SK-N-MC (cell line): ENCODE measurements at regions not wholly inside any gene's neighbourhood (a gene's known extent, or its start where the extent isn't known, plus 50 kb on each side); places are given as distances from the start of the nearest gene placed in this dataset.

Source experiments
- DNase-seq: peaks from one replicate; pipeline ENCODE4 v3.0.0-alpha.2; 2011; ENCODE audit warnings: low read depth, low spot score
- H3K27ac ChIP-seq: fragments of 200-600 bp; sonication (generic); 2 replicates; pipeline ENCODE4 v1.5.1; 2016; ENCODE audit warnings: mixed run types
- H3K36me3 ChIP-seq: fragments of 200-600 bp; sonication (generic); 2 replicates; pipeline ENCODE4 v1.6.1; 2017; ENCODE audit warnings: antibody characterized with exemption, low read length, mixed read lengths; ENCODE audit not compliant: insufficient read depth
- H3K4me3 ChIP-seq: fragments of 200-600 bp; sonication (generic); 2 replicates; pipeline ENCODE4 v1.5.1; 2016
- H3K9ac ChIP-seq: fragments of 200-600 bp; sonication (generic); 2 replicates; pipeline ENCODE4 v1.8.0; 2017; ENCODE audit warnings: mixed run types, mixed read lengths; ENCODE audit not compliant: insufficient read length
- H3K9me3 ChIP-seq: fragments of 200-600 bp; sonication (generic); 2 replicates; pipeline ENCODE4 v1.6.1; 2017; ENCODE audit warnings: low read depth, mild to moderate bottlenecking, antibody characterized with exemption, low read length, moderate library complexity, mixed read lengths
- EZH2 ChIP-seq: fragments of 200-600 bp; sonication (generic); IDR thresholded peaks from one replicate; pipeline ENCODE4 v1.6.1; 2017; ENCODE audit warnings: antibody characterized with exemption
- FOXP2 ChIP-seq: optimal IDR thresholded peaks from 2 replicates; pipeline ENCODE3; 2011; ENCODE audit warnings: mild to moderate bottlenecking, moderate library complexity; ENCODE audit not compliant: insufficient read depth; ENCODE audit errors: extremely low read length, control extremely low read depth
- POLR2AphosphoS5 ChIP-seq: IDR thresholded peaks from 2 replicates; pipeline ENCODE4 v1.6.1; 2012; ENCODE audit warnings: mild to moderate bottlenecking, low read depth, low read length, borderline replicate concordance

- no peaks in the 10 kb centered on the region for H3K36me3 ChIP-seq
- H3K9ac ChIP-seq: no peak overlapping the region
- H3K4me3 ChIP-seq: no peak overlapping the region
- no peak overlapping the region for H3K27ac ChIP-seq
- no peaks in the 10 kb centered on the region for H3K9me3 ChIP-seq
- no peak for TF ChIP-seq EZH2
- no peak for DNase-seq
These were observed 416.3 kb upstream of the ZNF608 start for GRCh38 chr5:125162714-125163113.

- no peak for DNase-seq
- H3K27ac ChIP-seq: no peak overlapping the region
- H3K9me3 ChIP-seq: no peaks in the 10 kb centered on the region
- no peaks in the 10 kb centered on the region for H3K36me3 ChIP-seq
- H3K4me3 ChIP-seq: no peak overlapping the region
- TF ChIP-seq POLR2AphosphoS5 (no peak), FOXP2 (no peak), EZH2 (no peak)
- H3K9ac ChIP-seq: no peak overlapping the region
These were observed 423.0 kb upstream of the ZNF608 start for GRCh38 chr5:125169396-125169795.

DNA sequence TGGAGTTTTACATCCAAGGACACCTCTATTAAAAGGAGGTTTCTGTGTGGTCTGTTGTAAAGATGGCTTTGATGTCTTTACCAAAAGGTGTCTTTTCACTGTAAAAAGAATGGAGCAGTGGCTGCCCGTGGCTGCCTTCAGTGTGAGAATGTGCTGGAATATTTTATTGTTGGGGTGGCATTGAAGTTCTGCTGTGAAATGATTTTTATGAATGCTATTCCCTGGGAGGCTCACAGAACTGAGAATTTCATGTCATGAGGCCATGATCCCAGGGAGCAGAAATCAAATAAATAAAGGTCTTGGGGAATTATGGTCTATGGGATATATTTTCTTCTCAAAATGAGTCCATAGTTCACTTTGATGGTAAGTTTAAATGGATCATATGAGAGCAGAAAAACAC is 425.2 kb upstream of the ZNF608 start:
- TF ChIP-seq POLR2AphosphoS5: no peak
- TF ChIP-seq EZH2: no peak
- no peak for TF ChIP-seq FOXP2
- Histone ChIP-seq H3K9ac (no peak overlapping the region), H3K4me3 (no peak overlapping the region), H3K27ac (no peak overlapping the region), H3K36me3 (no peaks in the 10 kb centered on the region), H3K9me3 (no peaks in the 10 kb centered on the region)
- DNase-seq: no peak

DNA sequence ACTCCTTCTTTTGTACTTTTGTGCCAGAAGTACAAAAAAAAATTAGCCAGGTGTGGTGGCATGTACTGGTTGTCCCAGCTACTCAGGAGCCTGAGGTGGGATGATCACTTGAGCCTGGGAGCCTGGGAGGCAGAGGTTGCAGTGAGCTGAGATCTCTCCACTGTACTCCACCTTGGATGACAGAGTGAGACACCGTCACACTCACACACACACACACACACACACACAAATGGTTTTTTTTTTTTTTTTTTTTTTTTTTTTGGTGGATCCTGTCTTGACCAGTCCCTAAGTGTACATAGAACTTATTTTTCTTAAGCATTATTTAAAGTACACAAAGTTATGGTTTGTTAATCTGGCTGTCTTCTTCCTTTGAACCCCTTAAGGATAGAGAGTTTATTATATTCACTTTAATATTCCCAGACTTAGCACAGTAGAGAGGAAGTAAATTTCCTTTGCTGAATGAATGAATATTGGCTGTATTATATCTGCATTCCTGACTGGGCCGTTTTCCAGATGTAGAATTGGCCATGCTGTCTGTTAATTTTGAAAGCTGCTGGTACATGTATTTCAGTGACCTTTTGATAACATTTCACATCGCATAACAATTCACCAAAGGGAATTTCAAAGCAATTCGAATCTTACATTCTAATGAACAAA is 429.0 kb upstream of the ZNF608 start:
- no peak for TF ChIP-seq EZH2
- TF ChIP-seq FOXP2: no peak
- TF ChIP-seq POLR2AphosphoS5: no peak
- no peak overlapping the region for H3K27ac ChIP-seq

DNA sequence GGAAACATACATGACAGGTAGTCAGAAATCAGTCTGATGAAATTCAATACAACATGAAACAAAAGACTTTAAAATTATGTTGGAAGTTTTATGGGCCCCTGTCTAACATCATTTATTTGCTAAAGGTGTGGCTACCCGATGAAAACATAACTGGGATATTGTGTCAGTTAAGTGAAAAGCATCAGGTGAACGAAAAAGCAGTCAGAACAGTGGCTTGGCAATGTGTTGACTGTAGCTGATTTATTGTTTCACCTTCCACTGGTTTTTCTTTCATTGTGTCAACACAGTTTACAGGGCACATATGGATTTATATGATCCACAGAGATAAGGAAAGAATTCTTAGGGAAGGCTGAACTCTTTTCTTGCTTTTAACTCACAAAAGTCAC is 429.6 kb upstream of the ZNF608 start:
- no peak for DNase-seq
- no peak overlapping the region for H3K27ac ChIP-seq
- no peak overlapping the region for H3K9ac ChIP-seq
- H3K36me3 ChIP-seq: no peaks in the 10 kb centered on the region
- H3K4me3 ChIP-seq: no peak overlapping the region
- TF ChIP-seq EZH2 (no peak), FOXP2 (no peak), POLR2AphosphoS5 (no peak)
- no peaks in the 10 kb centered on the region for H3K9me3 ChIP-seq

More for the DNA sequence above, 429.0 kb upstream of the ZNF608 start:
- H3K4me3 ChIP-seq: no peak overlapping the region
- no peak for DNase-seq
- H3K9me3 ChIP-seq: no peaks in the 10 kb centered on the region
- no peak overlapping the region for H3K9ac ChIP-seq
- no peaks in the 10 kb centered on the region for H3K36me3 ChIP-seq

- TF ChIP-seq POLR2AphosphoS5 (no peak), FOXP2 (no peak), EZH2 (no peak)
- H3K27ac ChIP-seq: no peak overlapping the region
- DNase-seq: no peak
- H3K9ac ChIP-seq: no peak overlapping the region
- no peaks in the 10 kb centered on the region for H3K36me3 ChIP-seq
- H3K4me3 ChIP-seq: no peak overlapping the region
- H3K9me3 ChIP-seq: no peaks in the 10 kb centered on the region
These were observed 430.9 kb upstream of the ZNF608 start for GRCh38 chr5:125177340-125177739.

GRCh38 chr5:125179612-125180011 is 433.2 kb upstream of the ZNF608 start:
- no peak for DNase-seq

DNA sequence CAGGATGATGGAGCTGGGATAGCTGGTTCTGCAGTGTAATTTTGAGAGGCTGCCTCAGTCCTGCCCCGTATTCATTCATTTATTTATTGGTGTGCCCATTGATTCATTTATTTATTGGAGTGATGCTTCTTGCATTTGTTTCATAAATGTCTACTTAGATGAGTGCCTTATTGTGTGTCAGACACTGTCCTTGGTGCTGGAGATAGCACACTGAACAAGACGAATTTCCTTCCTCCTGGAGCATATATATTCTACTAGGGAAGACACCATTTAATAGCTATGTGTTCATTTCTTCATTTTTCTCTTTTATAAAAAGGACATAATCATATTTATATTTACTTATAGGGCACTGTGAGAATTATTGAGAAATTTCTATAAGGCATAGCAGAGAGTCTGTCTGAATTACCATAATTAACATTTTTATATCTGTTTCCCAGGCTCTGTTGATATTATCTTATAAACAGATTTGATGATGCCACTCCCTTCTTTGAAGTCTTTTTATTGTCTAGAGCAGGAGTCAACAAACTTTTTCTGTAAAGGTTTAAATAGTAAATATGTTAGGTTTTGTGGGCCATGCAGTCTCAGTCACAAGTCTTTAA is 433.9 kb upstream of the ZNF608 start:
- no peak for DNase-seq
- no peak overlapping the region for H3K9ac ChIP-seq
- no peak for TF ChIP-seq EZH2
- no peak for TF ChIP-seq POLR2AphosphoS5
- no peak for TF ChIP-seq FOXP2
- H3K27ac ChIP-seq: no peak overlapping the region
- no peaks in the 10 kb centered on the region for H3K9me3 ChIP-seq
- no peaks in the 10 kb centered on the region for H3K36me3 ChIP-seq
- no peak overlapping the region for H3K4me3 ChIP-seq

More at GRCh38 chr5:125179612-125180011, 433.2 kb upstream of the ZNF608 start:
- no peak overlapping the region for H3K27ac ChIP-seq
- no peaks in the 10 kb centered on the region for H3K9me3 ChIP-seq
- no peak overlapping the region for H3K9ac ChIP-seq
- H3K4me3 ChIP-seq: no peak overlapping the region
- H3K36me3 ChIP-seq: no peaks in the 10 kb centered on the region
- TF ChIP-seq POLR2AphosphoS5: no peak
- TF ChIP-seq EZH2: no peak
- no peak for TF ChIP-seq FOXP2

- no peak overlapping the region for H3K4me3 ChIP-seq
- H3K9me3 ChIP-seq: no peaks in the 10 kb centered on the region
- H3K36me3 ChIP-seq: no peaks in the 10 kb centered on the region
- no peak overlapping the region for H3K9ac ChIP-seq
- DNase-seq: no peak
- TF ChIP-seq EZH2 (no peak), POLR2AphosphoS5 (no peak), FOXP2 (no peak)
- no peak overlapping the region for H3K27ac ChIP-seq
These were observed 434.7 kb upstream of the ZNF608 start for GRCh38 chr5:125181159-125181558.
